HCT116 (cell line): ENCODE measurements at regions not wholly inside any gene's neighbourhood (a gene's known extent, or its start where the extent isn't known, plus 50 kb on each side); places are given as distances from the start of the nearest gene placed in this dataset.

ENCODE experiments used
- ATAC-seq: fragments of 200-7000 bp; cut with Tn5 transposase; 2 replicates; pipeline ENCODE4 v1.9.1; 2020; ENCODE audit warnings: mild to moderate bottlenecking, moderate library complexity
- BruUV-seq: library from RNA; stranded (reverse); fragments of 400-500 nt; replicated peaks from 2 replicates; lab custom pipeline; 2021; lab: Mats Ljungman, UMichigan
- CTCF ChIA-PET: fragments of 300-600 bp; sonication (Branson Sonifier 250); formaldehyde crosslinking; loops from one replicate; lab custom pipeline; 2021; ENCODE audit warnings: antibody characterized with exemption; lab: Charles Lee
- POLR2A ChIA-PET: fragments of 300-600, 350-600 bp; sonication (Branson Sonifier 250); formaldehyde crosslinking; loops from one replicate; lab custom pipeline; 2021; ENCODE audit warnings: antibody characterized with exemption; lab: Charles Lee
- RAD21 ChIA-PET, 2 experiments: fragments of 300-600 bp; sonication (Branson Sonifier 250); formaldehyde crosslinking; loops; one replicate each; lab custom pipeline; 2023; ENCODE audit warnings: low total read pairs in 2 of 2; ENCODE audit not compliant: uncharacterized antibody in 2 of 2, unreplicated experiment in 2 of 2, low non-redundant PET in 1 of 2; lab: Charles Lee
- DNase-seq: peaks from one replicate; pipeline ENCODE4 v3.0.0-alpha.2; 2010; ENCODE audit warnings: low read depth, low spot score
- H2AFZ ChIP-seq: fragments of 200-600 bp; shearing (Covaris generic), sonication (generic); 2 replicates; pipeline ENCODE4 v1.6.1; 2017; ENCODE audit warnings: low read depth, mixed run types, mixed read lengths, antibody characterized with exemption, low read length; ENCODE audit not compliant: poor library complexity, severe bottlenecking
- H3K27ac ChIP-seq: 2 replicates; pipeline ENCODE4 v1.5.1; 2012; ENCODE audit warnings: low read depth, low read length
- H3K27me3 ChIP-seq: fragments of 200-600 bp; sonication (generic); 2 replicates; pipeline ENCODE4 v1.6.1; 2016; ENCODE audit warnings: mixed run types, low read length, mixed read lengths; ENCODE audit not compliant: insufficient read depth
- H3K36me3 ChIP-seq, 2 experiments: fragments of 200-500 bp in 1 of 2; fragments of 200-600 bp in 1 of 2; sonication (Bioruptor generic) in 1 of 2; sonication (generic) in 1 of 2; 2 replicates each; pipeline versions ENCODE4 v1.5.1 to v1.6.1; 2014 to 2016; ENCODE audit warnings: low read length in 2 of 2, inconsistent platforms in 1 of 2, mixed read lengths in 1 of 2, mixed run types in 1 of 2; ENCODE audit not compliant: insufficient read depth in 2 of 2, control insufficient read depth in 1 of 2
- H3K4me1 ChIP-seq, 2 experiments: fragments of 200-600 bp in 1 of 2; sonication (generic) in 1 of 2; 2 replicates each; pipeline versions ENCODE4 v1.5.1 to v1.6.1; 2012 to 2017; ENCODE audit warnings: low read length in 2 of 2, inconsistent platforms in 1 of 2, mild to moderate bottlenecking in 1 of 2, mixed read lengths in 1 of 2, mixed run types in 1 of 2, moderate library complexity in 1 of 2; ENCODE audit not compliant: insufficient read depth in 2 of 2, control insufficient read depth in 1 of 2
- H3K4me2 ChIP-seq: fragments of 200-600 bp; sonication (generic); 2 replicates; pipeline ENCODE4 v1.6.1; 2017; ENCODE audit warnings: mixed run types, low read length, mixed read lengths
- H3K4me3 ChIP-seq, 2 experiments: fragments of 200-600 bp in 1 of 2; sonication (generic) in 1 of 2; replicated peaks in 1 of 2; 2 replicates each; pipeline ENCODE4 v1.5.1; 2011 to 2016; ENCODE audit warnings: low read length in 2 of 2, control low read depth in 1 of 2, low read depth in 1 of 2, mild to moderate bottlenecking in 1 of 2, mixed read lengths in 1 of 2, mixed run types in 1 of 2
- H3K79me2 ChIP-seq: fragments of 200-600 bp; sonication (generic); 2 replicates; pipeline ENCODE4 v1.6.1; 2017; ENCODE audit warnings: mild to moderate bottlenecking, mixed run types, low read length, moderate library complexity, mixed read lengths; ENCODE audit not compliant: insufficient read depth
- H3K9ac ChIP-seq: fragments of 200-600 bp; sonication (generic); 2 replicates; pipeline ENCODE4 v1.6.1; 2016; ENCODE audit warnings: low read length, mixed read lengths
- H3K9me2 ChIP-seq: fragments of 200-600 bp; sonication (generic), shearing (Covaris generic); 2 replicates; pipeline ENCODE4 v1.6.1; 2017; ENCODE audit warnings: mixed run types, mild to moderate bottlenecking, moderate library complexity; ENCODE audit not compliant: insufficient read depth
- H3K9me3 ChIP-seq, 2 experiments: fragments of 200-500 bp in 1 of 2; fragments of 200-600 bp in 1 of 2; sonication (Bioruptor generic) in 1 of 2; sonication (generic) in 1 of 2; 2 replicates each; pipeline ENCODE4 v1.6.1; 2014 to 2017; ENCODE audit warnings: low read length in 2 of 2, mixed read lengths in 2 of 2, inconsistent platforms in 1 of 2, low read depth in 1 of 2, mild to moderate bottlenecking in 1 of 2, mixed run types in 1 of 2, moderate library complexity in 1 of 2; ENCODE audit not compliant: control insufficient read depth in 1 of 2, insufficient read depth in 1 of 2
- H4K20me1 ChIP-seq: fragments of 200-600 bp; sonication (generic), shearing (Covaris generic); 2 replicates; pipeline ENCODE4 v1.6.1; 2017; ENCODE audit warnings: mixed run types, mild to moderate bottlenecking, moderate library complexity; ENCODE audit not compliant: insufficient read depth
- ATF3 ChIP-seq: IDR thresholded peaks from 2 replicates; pipeline ENCODE4 v1.6.1; 2012
- CBX3 ChIP-seq: IDR thresholded peaks from 2 replicates; pipeline ENCODE4 v1.6.1; 2012; ENCODE audit warnings: low read depth
- CEBPB ChIP-seq: IDR thresholded peaks from 2 replicates; pipeline ENCODE4 v1.6.1; 2012; ENCODE audit warnings: low read depth
- EGR1 ChIP-seq: IDR thresholded peaks from 2 replicates; pipeline ENCODE4 v1.6.1; 2012; ENCODE audit warnings: low read depth
- ELF1 ChIP-seq: IDR thresholded peaks from 2 replicates; pipeline ENCODE4 v1.6.1; 2012; ENCODE audit warnings: low read depth, borderline replicate concordance
- EZH2phosphoT487 ChIP-seq: fragments of 200-600 bp; IDR thresholded peaks from 2 replicates; pipeline ENCODE4 v1.6.1; 2018; ENCODE audit warnings: antibody characterized with exemption, borderline replicate concordance
- FOSL1 ChIP-seq: IDR thresholded peaks from 2 replicates; pipeline ENCODE4 v1.6.1; 2012; ENCODE audit warnings: low read depth
- JUND ChIP-seq: IDR thresholded peaks from 2 replicates; pipeline ENCODE4 v1.6.1; 2012
- MAX ChIP-seq: IDR thresholded peaks from 2 replicates; pipeline ENCODE4 v1.6.1; 2012
- POLR2A ChIP-seq: IDR thresholded peaks from 2 replicates; pipeline ENCODE4 v1.7.0; 2011; ENCODE audit warnings: borderline replicate concordance; ENCODE audit not compliant: insufficient read depth, insufficient read length; ENCODE audit errors: extremely low read depth
- POLR2AphosphoS5 ChIP-seq: IDR thresholded peaks from 2 replicates; pipeline ENCODE4 v1.6.1; 2011; ENCODE audit warnings: mild to moderate bottlenecking, low read depth, low read length, moderate library complexity
- RAD21 ChIP-seq: IDR thresholded peaks from 2 replicates; pipeline ENCODE4 v1.6.1; 2012; ENCODE audit warnings: low read depth, mild to moderate bottlenecking
- REST ChIP-seq: IDR thresholded peaks from 2 replicates; pipeline ENCODE4 v1.6.1; 2012; ENCODE audit warnings: low read depth
- SIN3A ChIP-seq: IDR thresholded peaks from 2 replicates; pipeline ENCODE4 v1.6.1; 2012; ENCODE audit warnings: low read depth
- SP1 ChIP-seq: IDR thresholded peaks from 2 replicates; pipeline ENCODE4 v1.6.1; 2012; ENCODE audit warnings: low read depth
- SRF ChIP-seq: IDR thresholded peaks from 2 replicates; pipeline ENCODE4 v1.6.1; 2012; ENCODE audit warnings: low read depth
- YY1 ChIP-seq: IDR thresholded peaks from 2 replicates; pipeline ENCODE4 v1.6.1; 2011; ENCODE audit warnings: low read length, low read depth, moderate library complexity, mild to moderate bottlenecking; ENCODE audit not compliant: insufficient replicate concordance; ENCODE audit errors: extremely low read depth
- ZFX ChIP-seq: fragments of 450-650 bp; IDR thresholded peaks from 2 replicates; pipeline ENCODE4 v1.6.1; 2017
- intact Hi-C: fragments of 100-400 bp; cut with micrococcal nuclease; formaldehyde crosslinking; loops from 2 replicates; pipeline ENCODE4 v1.10.0; 2022
- TF ChIP-seq, protein P1 (sequence below): IDR thresholded peaks from 2 replicates; pipeline ENCODE4 v1.6.1; 2011; ENCODE audit warnings: mild to moderate bottlenecking, low read length, moderate library complexity; ENCODE audit not compliant: insufficient replicate concordance; ENCODE audit errors: extremely low read depth

- no TSS peak for BruUV-seq
- ChIA-PET RAD21 (no interaction called here), CTCF (no interaction called here), POLR2A (no interaction called here)
- no peak for ATAC-seq
- no peaks in the 10 kb centered on the region for H3K36me3 ChIP-seq
- no peaks in the 10 kb centered on the region for H4K20me1 ChIP-seq
- H3K79me2 ChIP-seq = no peaks in the 10 kb centered on the region
- no peak for DNase-seq
- no peaks in the 10 kb centered on the region for H3K27me3 ChIP-seq
- H3K9ac ChIP-seq = no peak overlapping the region
- H2AFZ ChIP-seq = no peak overlapping the region
- no peak overlapping the region for H3K4me2 ChIP-seq
- H3K4me3 ChIP-seq = no peak overlapping the region
- no peaks in the 10 kb centered on the region for H3K9me2 ChIP-seq
- H3K4me1 ChIP-seq = no peaks in the 10 kb centered on the region
- TF ChIP-seq ATF3 = no peak
- TF ChIP-seq EGR1 = no peak
- no peak for TF ChIP-seq CBX3
- TF ChIP-seq MAX = no peak
- no peak for TF ChIP-seq FOSL1
- TF ChIP-seq ELF1 = no peak
- TF ChIP-seq CEBPB = no peak
- TF ChIP-seq, protein P1, sequence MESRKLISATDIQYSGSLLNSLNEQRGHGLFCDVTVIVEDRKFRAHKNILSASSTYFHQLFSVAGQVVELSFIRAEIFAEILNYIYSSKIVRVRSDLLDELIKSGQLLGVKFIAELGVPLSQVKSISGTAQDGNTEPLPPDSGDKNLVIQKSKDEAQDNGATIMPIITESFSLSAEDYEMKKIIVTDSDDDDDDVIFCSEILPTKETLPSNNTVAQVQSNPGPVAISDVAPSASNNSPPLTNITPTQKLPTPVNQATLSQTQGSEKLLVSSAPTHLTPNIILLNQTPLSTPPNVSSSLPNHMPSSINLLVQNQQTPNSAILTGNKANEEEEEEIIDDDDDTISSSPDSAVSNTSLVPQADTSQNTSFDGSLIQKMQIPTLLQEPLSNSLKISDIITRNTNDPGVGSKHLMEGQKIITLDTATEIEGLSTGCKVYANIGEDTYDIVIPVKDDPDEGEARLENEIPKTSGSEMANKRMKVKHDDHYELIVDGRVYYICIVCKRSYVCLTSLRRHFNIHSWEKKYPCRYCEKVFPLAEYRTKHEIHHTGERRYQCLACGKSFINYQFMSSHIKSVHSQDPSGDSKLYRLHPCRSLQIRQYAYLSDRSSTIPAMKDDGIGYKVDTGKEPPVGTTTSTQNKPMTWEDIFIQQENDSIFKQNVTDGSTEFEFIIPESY = no peak
- TF ChIP-seq POLR2AphosphoS5 = no peak
- TF ChIP-seq EZH2phosphoT487 = no peak
- no peak for TF ChIP-seq YY1
- no peak for TF ChIP-seq REST
- no peak for TF ChIP-seq RAD21
- TF ChIP-seq ZFX = no peak
- no peak for TF ChIP-seq SIN3A
- TF ChIP-seq POLR2A = no peak
- TF ChIP-seq SP1 = no peak
- TF ChIP-seq SRF = no peak
- TF ChIP-seq JUND = no peak
- H3K27ac ChIP-seq = no peak overlapping the region
- H3K9me3 ChIP-seq = peaks cover 0 to 7% of the 10 kb centered on the region in 2 experiments; a peak in 1 of 4 replicates
- intact Hi-C loops = no loop called here
These were observed 208.1 kb upstream of the TENM4 start for GRCh38 chr11:79648766-79649520.
